ENCODE measurements at regions not wholly inside any gene's neighbourhood (a gene's known extent, or its start where the extent isn't known, plus 50 kb on each side); places are given as distances from the start of the nearest gene placed in this dataset.

DNA sequence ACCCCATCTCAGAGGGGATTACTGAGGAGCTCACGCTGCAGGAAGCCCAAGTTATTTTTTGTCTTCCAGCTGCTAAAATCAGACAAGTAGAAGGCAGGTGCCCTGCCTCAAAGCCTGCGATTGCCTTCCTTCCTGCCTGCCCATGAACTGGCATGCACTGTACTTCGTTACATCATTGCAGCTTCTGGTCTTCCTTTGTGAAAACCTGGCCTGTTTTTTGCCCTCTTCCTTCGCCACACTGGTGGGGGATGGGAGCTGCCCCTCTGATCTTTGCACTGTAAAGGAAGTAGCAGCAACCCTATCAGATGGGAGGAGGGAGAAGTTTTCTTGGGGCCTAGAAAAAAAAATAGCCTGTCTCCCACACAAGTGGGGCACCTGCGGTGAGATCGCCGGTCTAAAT, 1098.7 kb downstream of the BCL11B start:
- H3K4me3 ChIP-seq (ENCODE audit: low read length) = no peak overlapping the region
- no peak for TF ChIP-seq CTCF (conservative IDR thresholded peaks at IDR 0.05; ENCODE audit: low read depth, low read length)
- DNase-seq (ENCODE audit: low read depth) = no peak

DNA sequence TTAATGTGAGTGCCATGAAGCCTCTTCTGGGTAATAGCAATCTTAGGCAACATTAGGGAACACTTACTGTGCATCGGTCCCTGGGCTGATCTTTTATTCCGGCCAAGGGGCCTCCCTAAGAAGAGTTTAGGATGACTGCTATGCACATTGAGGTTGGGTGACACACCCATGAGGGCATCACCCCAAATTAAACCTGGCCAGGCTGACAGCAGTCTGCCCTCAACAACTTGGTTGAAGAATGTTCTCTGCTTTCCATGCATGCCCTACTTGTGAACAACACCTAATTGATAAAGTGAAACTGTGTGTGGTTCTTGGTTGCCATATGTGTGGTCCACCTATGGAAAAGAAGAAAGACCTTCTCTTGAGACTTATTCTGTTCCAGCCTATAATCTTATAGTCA, 1098.0 kb downstream of the BCL11B start:
- TF ChIP-seq CTCF (conservative IDR thresholded peaks at IDR 0.05; ENCODE audit: low read depth, low read length) = no peak
- no peak for DNase-seq (ENCODE audit: low read depth)
- no peak overlapping the region for H3K4me3 ChIP-seq (ENCODE audit: low read length)

GRCh38 chr14:98175436-98175835, 1096.6 kb downstream of the BCL11B start:
- H3K4me3 ChIP-seq (ENCODE audit: low read length) = no peak overlapping the region

GRCh38 chr14:98175881-98176280, 1096.1 kb downstream of the BCL11B start:
- H3K4me3 ChIP-seq (ENCODE audit: low read length) = no peak overlapping the region
- TF ChIP-seq CTCF (conservative IDR thresholded peaks at IDR 0.05; ENCODE audit: low read depth, low read length) = no peak
- no peak for DNase-seq (ENCODE audit: low read depth)

More at GRCh38 chr14:98175436-98175835, 1096.6 kb downstream of the BCL11B start:
- no peak for DNase-seq (ENCODE audit: low read depth)
- no peak for TF ChIP-seq CTCF (conservative IDR thresholded peaks at IDR 0.05; ENCODE audit: low read depth, low read length)

DNA sequence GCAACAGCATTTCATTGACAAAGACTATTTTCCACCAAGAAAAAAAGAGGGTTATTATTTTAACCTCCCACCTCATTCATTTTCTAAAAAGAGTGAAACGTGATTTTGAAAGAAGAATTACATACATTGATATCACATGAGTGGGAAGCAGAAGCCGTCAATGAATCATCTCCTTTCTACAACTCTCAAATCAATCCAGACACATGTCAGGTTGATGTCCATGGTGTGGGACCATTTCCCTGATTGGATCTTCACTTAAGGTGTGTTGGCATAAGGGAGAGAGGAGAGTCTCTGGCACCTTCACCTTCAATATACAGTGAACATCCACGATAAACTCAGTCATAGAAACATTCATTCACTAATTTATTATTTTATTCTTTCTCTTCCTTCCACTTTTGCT, 1095.1 kb downstream of the BCL11B start:
- no peak for DNase-seq (ENCODE audit: low read depth)
- no peak for TF ChIP-seq CTCF (conservative IDR thresholded peaks at IDR 0.05; ENCODE audit: low read depth, low read length)

DNA sequence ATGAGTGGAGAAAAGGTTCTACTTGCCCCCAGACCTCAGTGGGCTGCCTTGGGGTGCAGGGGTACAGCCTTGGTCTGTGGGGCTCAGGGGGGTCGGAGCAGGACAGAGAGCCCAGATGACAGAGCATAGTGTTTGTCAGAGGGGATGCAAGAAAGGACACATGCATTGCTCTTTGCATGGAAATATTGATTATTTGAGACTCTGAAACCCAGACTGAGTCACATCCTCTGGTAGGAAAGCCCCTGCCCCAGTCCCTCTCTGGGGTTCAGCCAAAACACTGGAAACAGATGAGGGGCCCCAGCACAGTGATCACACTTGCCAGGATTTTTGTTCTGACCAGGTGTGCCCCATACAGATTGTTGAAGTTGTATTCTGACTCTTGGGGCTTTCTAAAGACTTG, 1094.4 kb downstream of the BCL11B start:
- no peak overlapping the region for H3K4me3 ChIP-seq (ENCODE audit: low read length)
- no peak for DNase-seq (ENCODE audit: low read depth)
- TF ChIP-seq CTCF (conservative IDR thresholded peaks at IDR 0.05; ENCODE audit: low read depth, low read length) = no peak

More for the DNA sequence above, 1095.1 kb downstream of the BCL11B start:
- no peak overlapping the region for H3K4me3 ChIP-seq (ENCODE audit: low read length)

- no peak overlapping the region for H3K4me3 ChIP-seq (ENCODE audit: low read length)
- no peak for TF ChIP-seq CTCF (conservative IDR thresholded peaks at IDR 0.05; ENCODE audit: low read depth, low read length)
- no peak for DNase-seq (ENCODE audit: low read depth)
Observed at GRCh38 chr14:98181241-98181640, 1090.8 kb downstream of the BCL11B start.

All from retinal pigment epithelial cell (primary cell).